SKM-1 (cell line): ENCODE measurements at regions not wholly inside any gene's neighbourhood (a gene's known extent, or its start where the extent isn't known, plus 50 kb on each side); places are given as distances from the start of the nearest gene placed in this dataset.
A peak's percentile ranks its signal among the peaks of the same experiment; 100 is the strongest.
"Not testable (repeated sequence)": the region's sequence is repeated elsewhere in the genome, so short reads cannot be mapped to it uniquely, and the experiment has no call there.

Experiments
- DNase-seq: peaks from one replicate; lab custom pipeline; 2025; ENCODE audit not compliant: unreplicated experiment; lab: John Stamatoyannopoulos, UW

DNA sequence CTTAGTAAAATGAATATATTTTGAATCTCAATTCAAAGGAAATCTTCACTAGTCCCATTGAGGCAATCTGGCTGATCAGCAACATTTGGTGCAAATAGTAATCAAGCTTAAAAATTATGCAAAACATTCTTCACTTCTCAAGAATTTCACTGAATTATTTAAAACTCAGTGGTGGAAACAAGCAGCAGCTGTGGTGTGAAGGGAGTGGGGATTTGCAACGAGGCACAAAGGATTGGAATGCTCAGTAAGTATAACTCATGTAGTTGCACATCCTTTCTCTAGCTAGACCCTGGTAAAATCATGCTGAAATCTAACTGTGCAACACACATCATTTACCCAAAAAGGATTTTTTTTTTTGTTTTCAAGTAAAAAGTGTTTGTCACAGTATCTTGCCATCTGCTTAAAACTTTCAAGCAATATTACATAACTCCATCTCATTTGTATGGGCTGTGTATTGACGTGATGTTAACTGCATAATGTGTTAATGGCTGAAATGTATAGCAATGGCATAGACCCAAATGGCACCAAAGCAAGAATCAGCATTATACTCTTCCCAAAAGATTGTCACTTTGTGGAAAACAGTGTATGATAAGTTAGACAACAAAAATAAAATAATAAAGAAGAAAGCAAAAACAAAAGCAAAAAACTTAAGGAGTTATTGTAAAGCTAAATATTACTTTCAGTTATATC is 816.6 kb downstream of the EPHA3 start:
- DNase-seq, result no peak

DNA sequence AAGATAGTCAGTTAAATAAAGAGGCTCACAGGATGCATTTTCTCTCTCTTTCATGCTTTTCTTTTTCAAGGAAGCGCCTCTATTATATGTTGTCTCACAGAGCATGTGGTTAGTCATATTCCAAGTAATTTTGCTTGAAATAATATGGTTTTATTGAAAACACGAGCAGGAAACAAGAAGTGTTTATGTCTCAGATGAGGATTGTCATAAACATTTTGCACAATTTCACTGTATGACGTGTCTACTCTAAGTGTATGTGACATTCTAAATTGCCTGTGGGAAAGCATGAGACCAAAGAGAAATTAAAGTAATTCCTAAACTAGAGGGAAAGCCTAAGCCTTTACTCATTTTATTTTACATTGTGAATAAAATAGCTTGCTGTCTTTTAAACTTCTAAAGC is 818.6 kb downstream of the EPHA3 start:
- DNase-seq, result no peak

- no peak for DNase-seq
These were observed 825.5 kb downstream of the EPHA3 start for GRCh38 chr3:89932882-89933281.

GRCh38 chr3:89944461-89944860 is 837.0 kb downstream of the EPHA3 start:
- DNase-seq, result not testable (repeated sequence)

- DNase-seq, result no peak
These were observed 839.5 kb downstream of the EPHA3 start for GRCh38 chr3:89946884-89947283.

GRCh38 chr3:89947337-89947954 is 840.0 kb downstream of the EPHA3 start:
- DNase-seq, result no peak

DNA sequence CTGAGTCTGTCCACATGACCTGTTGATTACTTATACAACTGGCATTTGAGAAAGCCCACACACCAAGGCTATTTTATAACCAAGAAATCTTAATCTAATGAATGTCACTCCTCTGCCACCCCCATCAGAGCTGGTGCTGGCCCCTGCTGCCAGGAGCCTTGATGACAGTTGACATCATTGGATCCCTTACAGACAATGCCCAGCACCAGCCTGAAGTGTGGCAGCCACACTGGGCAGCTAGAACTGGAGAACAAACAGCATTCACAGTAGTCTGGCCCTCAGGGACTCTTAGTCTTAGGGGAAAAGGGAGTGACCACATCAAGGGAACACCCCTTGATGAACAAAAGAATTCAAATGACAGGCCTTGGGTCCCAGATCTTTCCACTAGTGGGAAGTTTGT is 840.6 kb downstream of the EPHA3 start:
- no peak for DNase-seq

- DNase-seq, result no peak
These were observed 843.4 kb downstream of the EPHA3 start for GRCh38 chr3:89950772-89951171.

- no peak for DNase-seq
These were observed 846.7 kb downstream of the EPHA3 start for GRCh38 chr3:89954137-89954536.

DNA sequence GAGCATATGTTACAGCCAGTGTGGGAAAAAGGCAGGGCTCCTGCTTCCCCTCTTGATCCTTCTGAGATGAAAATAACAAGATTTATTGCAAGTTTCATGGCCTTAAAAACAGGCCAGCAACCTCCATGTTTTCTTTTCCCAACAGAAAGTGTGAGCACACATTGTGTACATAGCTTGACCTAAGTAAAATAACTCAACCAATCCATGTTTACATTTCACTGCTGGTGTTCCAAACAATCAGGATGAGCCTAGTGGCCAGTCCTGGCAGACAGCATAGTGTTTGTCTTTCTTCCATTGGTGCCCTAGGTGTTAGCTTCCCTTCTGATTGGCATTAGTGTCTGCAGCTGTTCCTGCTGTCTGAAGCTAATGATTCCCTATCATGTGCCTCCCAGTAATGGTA is 847.7 kb downstream of the EPHA3 start:
- no peak for DNase-seq

- DNase-seq, result no peak
These were observed 850.0 kb downstream of the EPHA3 start for GRCh38 chr3:89957451-89957850.

DNA sequence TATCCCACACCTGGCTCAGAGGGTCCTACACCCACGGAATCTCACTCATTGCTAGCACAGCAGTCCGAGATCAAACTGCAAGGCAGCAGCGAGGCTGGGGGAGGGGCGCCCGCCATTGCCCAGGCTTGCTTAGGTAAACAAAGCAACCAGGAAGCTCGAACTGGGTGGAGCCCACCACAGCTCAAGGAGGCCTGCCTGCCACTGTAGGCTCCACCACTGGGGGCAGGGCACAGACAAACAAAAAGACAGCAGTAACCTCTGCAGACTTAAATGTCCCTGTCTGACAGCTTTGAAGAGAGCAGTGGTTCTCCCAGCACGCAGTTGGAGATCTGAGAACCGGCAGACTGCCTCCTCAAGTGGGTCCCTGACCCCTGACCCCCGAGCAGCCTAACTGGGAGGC is 850.7 kb downstream of the EPHA3 start:
- DNase-seq, result not testable (repeated sequence)

DNA sequence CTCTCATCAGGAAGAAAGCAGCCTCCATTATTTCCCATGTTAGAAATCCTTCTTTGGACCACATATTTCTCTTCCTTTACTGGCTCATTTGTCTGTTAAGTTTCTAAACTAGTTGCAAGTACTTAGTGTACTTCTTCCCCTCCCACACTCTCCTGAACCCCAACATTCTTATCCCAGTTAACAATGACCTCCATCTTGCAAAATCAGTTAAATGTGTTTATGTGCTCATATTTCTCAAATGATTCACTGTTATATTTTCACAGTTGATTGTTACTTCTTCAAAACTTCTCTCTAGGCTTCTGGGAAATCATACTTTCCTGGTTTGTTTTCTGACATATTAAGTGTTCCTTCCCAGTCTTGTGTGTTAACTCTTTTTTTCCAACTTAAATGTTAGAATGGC is 856.9 kb downstream of the EPHA3 start:
- DNase-seq, result no peak

DNA sequence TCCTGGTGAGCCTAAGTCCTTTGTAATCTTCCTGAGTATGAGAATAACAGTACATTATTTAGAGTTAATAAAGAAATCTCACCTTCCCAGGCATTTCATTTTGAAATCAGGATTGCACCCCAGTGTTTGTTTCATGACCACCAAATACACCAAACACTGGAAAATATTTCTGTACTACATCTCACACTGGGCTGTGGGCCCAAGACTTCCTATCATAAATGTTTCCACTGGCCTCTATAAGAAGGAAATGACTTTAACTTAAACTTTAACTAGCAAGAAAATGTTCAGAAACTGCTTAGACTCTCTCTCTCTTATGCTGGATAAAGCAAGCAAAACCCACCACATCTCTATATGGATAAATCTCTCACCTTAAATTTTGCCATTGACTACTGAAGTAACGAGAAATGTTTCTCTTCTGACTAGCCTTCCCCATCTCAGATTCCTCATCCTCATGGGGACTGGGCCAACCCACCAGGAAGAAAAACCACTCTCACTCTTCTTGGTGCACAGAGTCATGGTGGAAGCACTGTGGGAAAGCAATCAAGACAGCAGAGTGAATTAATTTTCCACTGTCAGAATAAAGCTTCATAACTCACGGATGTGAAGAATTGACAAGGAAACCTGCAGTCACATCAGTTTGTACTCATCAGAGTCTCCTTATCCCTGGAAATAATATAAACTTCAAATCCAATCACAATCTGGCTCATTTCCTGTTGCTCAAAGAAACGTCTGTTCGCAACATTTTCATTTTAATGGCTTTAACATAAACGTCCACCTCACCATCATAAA is 859.6 kb downstream of the EPHA3 start:
- no peak for DNase-seq

GRCh38 chr3:89971329-89971728 is 863.9 kb downstream of the EPHA3 start:
- DNase-seq, result no peak

DNA sequence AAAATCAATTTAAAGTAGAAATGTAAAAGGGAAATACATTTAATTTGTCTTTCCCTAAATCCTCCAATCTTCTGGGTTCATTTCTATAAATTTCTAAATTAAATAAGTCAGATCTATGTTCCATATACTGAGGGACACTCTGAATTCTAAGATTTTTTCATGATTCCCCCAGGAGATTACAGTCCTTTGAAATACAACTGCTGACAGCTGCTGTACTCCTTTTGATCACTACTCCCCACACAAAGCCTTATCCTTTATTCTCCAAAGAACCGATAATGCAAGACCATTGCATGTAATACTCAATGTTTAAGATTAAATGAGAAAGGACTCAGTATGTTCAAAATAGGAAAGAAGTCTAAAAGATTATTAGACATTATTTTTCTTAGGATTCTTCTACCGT is 865.7 kb downstream of the EPHA3 start:
- DNase-seq, result no peak

DNA sequence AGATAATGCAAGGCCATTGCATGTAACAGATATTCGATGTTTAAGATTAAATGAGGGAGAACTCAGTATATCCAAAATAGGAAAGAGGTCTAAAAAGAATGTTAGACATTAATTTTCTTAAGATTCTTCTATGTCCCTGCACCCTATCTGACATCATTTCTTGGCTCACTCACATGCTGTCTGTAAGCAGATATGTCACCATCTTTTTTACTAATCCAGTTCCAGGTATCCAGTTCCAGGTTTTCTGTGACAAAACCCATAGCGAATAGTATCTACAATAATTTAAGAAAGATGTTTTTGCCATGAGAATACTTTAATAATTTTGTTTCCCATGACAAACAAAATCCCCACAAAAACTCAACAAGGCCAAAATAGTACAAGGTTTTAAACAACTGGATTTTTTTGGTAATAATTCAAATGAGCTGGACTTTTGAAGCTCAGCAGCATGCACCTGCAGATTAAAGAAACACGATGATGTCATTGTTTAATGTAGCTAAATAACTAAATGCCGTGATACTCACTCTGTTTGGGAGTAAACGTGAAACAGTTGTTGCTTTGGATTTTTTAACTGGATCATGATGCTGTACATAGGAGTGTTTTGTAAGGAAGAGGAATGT is 867.6 kb downstream of the EPHA3 start:
- no peak for DNase-seq

DNA sequence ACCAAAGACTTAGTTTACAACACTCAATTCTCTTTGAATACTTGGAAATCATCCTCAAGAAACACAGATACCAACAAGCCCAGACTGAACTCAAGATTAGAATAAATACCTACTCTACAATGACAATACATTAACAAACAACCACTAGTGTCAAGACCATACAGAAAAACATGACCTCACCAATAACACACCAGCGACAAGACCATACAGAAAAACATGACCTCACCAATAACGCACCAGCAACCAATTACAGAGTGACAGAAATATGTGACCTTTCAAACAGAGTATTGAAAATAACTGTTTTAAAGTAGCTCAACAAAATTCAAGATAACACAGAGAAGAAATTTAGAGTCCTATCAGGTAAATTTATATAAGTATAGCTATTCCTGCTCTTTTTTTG is 876.0 kb downstream of the EPHA3 start:
- no peak for DNase-seq

DNA sequence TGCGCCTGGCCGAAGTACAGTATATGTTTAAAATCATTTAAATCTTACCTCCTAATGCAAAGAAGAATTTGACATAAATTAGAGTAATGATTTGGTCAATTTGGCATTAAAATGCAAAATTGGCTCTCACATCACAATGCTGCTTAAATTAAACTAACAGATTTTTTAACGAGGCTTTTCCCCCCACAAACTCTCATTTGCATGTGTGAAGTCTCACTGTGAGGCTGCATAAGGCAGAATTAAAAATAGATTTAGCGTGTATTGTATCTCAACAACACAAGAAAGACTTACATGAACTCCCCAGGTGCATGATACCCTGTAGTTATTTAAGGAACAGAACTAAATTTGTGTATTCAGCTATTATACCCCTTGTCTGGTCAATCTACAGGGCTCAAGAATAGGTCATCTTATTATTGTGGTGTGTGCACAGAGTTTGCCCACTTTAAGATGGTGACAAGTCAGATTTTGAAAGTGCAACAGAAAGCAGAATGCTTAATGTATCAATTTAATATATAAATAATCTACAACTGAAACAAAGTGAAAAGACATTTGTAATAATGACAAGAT is 897.9 kb downstream of the EPHA3 start:
- DNase-seq, result no peak

DNA sequence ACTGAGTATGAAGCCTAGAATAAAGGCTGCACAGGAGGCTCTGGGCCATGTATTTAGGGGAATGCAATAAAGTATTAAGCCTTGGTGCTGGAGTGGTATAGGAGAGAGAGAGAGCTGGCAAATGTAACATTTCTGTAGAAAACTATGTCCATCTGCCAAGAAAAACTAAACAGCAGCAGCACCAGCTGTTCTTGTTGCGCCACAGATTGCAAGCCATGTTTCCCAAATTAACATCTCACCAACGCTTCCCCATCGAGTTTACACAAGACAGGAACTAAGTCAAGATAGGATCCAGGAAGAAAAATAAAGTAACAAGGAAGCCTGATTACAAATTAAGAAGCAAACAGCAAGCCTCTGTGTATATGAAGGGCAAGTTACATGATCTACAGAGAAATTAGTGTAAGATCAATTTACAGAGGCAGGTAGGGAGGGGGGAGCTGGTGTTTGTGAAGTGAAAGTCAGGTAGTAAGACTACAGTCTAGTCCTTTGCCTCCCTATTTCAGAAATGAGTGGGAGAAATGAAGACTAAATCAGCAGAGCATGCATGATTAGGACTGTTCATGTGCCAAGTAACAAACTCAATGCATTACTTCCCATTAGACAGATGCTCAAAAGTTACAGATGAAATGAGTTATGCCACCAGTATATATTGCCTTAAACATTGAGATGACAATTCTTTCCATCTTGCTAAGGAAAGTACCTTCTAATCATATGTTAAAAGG is 900.5 kb downstream of the EPHA3 start:
- DNase-seq, result peak; percentile 64

GRCh38 chr3:90010341-90010740 is 902.9 kb downstream of the EPHA3 start:
- DNase-seq, result no peak
